GM21723 (cell line): ENCODE measurements at regions not wholly inside any gene's neighbourhood (a gene's known extent, or its start where the extent isn't known, plus 50 kb on each side); places are given as distances from the start of the nearest gene placed in this dataset.

Source experiments
- ATAC-seq: cut with Tn5 transposase; IDR thresholded peaks from one replicate; pipeline ENCODE4 v1.9.1; 2021; ENCODE audit warnings: mild to moderate bottlenecking, moderate library complexity; ENCODE audit not compliant: unreplicated experiment

DNA sequence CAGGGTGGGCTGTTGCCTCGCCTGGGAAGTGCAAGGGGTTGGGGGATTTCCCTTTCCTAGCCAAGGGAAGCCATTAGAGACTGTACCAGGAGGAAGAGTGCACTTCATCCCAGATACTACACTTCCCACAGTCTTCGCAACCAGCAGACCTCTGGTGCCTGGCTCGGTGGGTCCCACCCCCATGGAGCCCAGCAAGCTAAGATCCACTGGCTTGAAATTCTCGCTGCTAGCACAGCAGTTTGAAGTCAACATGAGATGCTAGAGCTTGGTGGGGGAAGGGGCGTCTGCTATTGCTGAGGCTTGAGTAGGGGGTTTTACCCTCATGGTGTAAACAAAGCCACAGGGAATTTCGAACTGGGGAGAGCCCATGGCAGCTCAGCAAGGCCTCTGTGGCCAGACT is 586.4 kb downstream of the HTR1A start:
- ATAC-seq, result no peak

DNA sequence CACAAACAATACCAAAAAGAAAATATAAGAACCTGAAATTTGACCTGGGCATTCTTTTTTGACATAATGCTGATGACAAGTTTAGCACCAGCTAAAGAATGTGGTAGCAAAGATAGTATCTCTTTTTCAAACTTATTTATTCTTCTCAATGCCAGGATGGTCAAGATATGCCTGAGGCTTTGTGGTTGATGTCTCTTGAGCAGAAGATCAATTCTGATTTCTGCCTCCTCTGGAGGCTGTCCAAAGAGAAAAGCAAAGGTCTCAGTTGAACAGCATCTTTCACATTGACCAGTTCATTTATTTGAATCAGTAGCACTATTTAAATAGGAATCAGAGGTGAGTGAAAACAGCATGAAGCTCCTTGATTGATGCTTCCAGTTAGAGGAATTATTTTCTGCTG is 588.2 kb downstream of the HTR1A start:
- no peak for ATAC-seq

DNA sequence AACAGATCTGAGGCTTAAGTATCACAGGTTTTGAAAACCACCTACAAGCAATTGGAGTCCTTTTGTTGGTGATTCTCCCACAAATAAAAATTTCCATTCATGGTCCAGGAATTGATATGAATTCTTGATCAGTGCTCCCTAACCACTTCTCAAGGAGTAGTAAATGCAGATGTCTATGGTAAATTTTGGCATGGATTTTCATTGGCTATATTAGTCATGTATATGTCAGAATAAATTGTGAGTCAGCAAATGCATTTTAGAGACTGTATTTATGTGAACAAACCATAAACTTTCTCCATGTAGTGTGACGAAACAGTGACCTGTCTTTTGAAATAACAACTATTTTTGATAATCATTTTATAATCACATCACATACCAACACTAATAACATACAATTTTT is 611.1 kb downstream of the HTR1A start:
- ATAC-seq, result no peak

DNA sequence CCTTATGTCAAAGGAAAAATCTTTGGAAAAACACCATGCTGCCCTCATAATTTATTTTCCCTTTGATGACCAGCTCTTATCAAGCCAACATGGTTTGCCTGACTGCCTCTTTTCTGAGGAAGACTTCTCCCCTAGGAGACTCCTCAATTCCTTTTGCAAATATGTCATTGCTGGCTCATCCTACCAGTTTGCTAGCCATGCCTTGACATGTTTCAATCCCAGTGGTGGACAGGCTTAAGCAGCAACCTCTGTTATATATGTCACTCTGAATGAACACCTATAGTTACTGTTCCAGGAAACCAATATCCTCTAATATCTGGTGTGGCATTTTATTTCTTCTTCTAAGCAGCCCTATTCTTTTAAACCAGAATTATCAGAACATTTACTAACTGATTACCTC is 615.8 kb downstream of the HTR1A start:
- ATAC-seq, result no peak

DNA sequence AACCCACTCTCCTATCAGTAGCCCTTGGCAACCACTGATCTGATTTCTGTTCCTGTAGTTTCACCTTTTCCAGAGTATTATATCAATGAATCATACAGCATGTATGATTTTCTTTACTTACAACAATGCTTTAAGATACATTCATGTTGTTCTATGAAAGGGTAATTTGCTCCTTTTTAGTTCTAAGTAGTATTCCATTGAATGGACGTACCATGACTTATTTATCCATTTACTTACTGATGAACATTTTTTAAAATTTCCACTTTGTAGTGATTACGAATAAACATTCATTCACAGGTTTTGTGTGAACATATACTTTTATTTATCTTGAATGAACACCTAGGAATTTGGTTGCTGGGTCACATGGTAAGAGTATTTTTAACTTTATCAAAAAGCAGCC is 620.8 kb downstream of the HTR1A start:
- ATAC-seq, result no peak

DNA sequence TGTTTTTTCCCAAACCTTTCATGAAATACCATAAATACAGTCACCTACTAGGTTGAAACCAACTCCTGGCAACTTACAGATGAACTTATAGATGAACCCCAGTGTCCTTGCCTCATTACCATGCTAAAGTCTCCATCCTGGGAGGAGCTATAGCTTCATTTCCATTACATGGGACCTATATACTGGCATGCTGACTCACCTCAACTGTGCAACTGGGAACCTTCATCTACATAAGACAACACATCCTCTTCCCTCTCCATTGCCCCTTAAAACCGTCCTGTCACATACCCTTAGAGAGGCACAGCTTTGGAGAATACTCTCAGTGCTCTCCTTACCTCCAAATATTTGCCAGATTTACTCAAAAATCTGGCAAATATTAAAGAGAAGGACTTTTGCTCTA is 638.3 kb downstream of the HTR1A start:
- ATAC-seq, result no peak

DNA sequence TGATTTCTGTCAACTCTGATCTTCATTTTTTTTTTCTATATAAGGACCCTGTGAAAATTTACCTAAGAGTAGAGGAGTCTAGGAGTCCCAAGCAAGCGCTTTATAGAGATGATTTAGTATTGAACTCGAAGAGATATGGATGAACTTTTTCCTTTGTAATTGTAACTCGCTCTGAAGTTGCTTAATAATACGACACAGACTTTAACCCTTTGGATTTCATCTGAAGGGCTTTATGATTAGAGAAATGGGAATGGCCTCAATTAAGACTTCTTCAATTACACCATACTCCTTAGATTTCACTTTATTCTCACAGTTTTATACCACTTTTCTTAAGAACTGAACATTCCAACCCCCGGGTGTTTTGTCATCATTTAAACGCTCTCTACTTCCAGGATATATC is 647.7 kb downstream of the HTR1A start:
- no peak for ATAC-seq

DNA sequence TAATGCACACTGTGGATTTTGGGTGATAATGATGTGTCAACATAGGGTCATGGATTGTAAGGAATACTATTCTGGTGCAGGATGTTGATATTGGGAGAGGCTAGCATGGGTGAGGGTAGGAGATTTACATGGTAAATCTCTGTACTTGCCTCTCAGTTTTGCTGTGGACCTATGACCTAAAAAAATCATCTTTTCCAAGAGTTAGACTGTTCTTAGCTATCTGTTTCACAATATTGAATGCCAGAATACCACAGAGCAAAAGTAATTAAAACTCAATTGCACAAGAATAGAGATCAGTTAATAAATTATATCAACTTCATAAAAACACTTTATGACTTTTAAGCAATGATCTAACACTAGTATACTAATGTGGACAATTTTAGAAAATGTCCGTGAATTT is 651.6 kb downstream of the HTR1A start:
- ATAC-seq, result no peak

DNA sequence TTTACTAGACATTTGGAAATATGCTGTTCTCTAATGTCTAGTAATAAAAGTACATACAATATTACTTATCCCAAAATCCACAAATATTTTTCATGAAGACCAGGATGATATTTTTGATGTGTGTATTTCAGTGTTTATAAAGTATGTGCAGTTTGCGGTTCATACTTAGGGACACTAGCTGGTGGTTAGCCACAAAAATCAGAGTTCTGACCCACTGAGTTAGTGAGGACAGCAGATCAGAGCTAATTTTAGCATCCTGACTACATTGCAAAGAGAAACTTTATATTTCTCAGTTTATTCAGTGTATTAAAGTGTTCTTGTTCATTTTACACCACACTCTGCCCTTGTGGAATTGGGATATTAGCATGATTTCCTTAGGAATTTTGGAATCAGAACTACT is 655.3 kb downstream of the HTR1A start:
- no peak for ATAC-seq

DNA sequence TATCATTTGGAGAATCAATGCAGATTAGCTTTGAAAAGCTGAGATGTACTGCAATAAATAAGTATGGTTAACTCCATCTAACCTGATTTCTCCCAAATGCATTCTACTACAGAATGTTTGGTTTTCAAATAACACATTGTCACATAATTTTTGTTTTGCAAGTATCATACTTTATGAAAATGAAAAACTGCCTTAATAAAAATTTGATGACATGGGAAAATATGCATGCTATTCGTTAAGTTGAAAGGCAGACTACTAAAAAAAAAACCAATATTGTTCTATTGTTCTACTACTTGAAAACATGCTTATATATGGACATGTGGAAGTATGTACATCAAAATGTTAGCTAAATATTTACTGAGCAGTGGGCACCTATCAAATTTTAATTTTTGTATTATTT is 668.9 kb downstream of the HTR1A start:
- no peak for ATAC-seq

DNA sequence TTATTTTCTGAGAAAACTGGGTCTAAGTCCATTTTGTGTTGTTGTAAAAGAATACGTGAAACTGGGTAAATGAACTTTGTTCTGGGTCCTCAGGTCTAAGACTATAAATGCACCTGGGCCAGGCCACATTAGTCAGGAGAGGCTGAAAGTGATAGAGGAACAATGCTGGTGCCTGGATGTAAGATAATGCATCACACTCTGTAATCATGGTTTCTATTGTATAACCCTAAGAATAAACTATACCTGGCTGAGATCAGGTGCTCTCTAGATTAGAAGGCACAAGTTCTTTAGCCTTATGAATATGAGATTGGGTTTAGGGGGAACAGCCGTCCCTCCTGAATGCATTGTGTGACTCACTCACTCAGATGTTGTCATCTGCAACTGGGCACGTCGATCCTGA is 675.5 kb downstream of the HTR1A start:
- no peak for ATAC-seq

DNA sequence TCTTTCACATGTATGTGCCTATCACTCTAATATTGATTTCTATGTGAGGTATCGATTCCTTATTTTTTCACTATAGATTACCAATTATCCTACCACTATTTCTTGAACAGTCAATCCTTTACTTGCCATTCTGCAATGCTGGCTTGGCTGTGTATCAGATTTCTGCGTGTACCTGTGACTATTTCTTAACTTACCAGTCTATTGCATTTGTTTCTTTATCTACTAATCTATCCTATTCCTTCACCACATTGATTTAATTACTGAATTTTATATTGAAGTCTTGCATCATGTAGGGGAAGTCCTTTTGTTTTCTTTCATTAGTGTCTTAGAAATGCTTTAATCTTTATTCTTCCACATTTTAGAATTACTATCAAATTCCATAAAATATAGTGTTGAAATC is 684.8 kb downstream of the LRRC70 start:
- no peak for ATAC-seq

DNA sequence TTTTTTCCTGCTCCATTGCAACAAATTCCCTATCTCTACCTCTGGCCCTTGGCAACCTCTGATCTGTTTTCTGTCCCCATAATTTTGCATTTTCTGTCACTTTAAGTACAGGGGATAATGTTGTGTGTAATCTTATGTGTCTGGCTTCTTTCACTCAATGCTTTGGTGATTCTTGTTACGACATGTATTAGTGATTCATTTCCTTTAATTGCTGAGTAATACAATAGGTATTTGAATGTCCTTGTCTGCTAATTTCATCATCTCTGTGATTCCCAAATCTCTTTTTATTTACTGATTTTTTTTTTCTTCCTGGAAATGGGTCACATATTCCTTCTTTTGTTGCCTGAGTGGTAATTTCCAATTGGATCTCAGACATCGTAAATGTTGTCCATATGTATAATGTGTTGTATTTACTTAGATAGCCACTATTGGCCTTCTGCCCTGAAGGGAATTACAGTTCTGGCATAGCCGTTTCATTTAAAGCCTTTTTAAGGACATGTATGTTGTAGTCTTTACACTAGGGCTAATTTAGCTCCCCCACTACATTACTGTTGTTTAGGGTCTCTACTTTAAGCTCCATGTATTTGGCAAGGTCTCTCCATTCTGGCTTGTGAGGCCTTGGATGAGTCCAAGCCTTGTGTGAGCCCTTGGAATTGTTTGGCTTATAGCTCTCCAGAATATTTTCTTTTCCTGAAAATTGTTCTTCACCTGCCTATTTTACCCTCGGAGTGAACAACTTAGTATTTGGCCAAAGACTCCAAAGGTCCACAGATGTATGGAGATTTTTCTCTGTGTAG is 683.8 kb downstream of the LRRC70 start:
- ATAC-seq, result no peak

DNA sequence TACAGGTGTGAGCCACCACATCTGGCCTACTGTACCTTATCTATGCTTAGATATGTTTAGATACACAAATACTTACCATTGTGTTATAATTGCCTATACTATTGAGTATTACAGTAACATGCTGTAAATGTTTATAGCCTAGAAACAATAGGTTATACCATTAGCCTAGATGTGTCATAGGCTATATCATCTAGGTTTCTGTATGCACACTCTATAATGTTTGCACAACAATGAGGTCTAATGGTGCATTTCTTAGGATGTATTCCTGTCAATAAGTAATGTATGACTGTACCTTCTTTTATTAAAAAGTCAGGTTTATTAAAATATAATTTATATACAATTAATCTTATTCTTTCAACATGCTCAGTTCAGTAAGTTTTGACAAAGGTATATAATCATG is 683.1 kb downstream of the LRRC70 start:
- ATAC-seq, result no peak

DNA sequence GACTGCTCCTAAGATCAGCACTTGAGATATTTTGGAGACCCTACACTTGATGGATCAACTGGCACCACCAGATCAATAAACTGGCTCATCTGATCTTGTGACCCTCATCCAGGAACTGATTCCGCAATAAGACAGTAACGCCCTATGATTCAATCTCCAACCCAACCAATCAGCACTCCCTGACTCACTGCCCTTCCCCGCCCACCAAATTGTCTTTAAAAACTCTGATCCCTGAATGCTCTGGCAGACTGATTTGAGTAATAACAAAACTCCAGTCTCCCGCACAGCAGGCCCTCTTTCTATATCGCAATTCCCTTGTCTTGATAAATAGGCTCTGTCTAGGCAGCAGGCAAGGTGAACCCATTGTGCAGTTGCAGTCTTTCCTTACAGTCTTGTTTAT is 677.0 kb downstream of the LRRC70 start:
- no peak for ATAC-seq

DNA sequence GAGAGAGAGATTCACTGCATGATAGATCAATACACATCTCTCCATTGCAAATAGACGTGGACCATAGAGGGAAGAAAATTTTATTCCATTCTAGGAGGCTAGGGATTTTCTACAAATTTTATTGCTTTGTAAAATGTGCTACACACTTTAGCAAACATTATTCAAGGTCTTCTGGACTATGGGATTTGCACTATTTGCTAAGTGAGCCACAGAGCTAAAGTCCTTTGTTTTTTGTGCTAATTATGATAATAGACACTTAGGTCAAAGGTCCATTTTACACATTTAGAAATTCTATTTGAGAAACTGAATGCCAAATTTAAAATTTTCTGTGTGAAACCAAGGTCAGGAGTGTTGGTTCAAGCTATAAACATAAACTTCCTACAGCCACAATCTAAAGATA is 672.3 kb downstream of the LRRC70 start:
- ATAC-seq, result no peak

DNA sequence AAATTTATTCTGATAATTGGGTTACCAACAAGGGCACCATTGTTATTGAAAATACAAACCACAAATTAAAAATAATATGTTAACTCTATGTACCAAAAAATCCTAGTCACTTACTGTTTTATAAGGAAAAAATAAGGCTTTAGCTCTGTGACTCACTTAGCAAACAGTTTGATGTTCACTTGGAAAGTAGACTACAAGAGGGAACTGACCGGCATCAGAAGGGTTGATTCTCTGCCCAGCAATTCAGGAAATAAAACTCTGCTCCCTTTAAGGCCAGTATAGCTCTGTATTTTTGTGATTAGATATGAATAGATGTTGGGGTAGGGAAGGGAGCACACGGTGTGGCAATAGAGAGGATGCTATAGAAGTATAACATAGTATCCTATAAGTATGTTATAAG is 671.3 kb downstream of the LRRC70 start:
- ATAC-seq, result no peak

DNA sequence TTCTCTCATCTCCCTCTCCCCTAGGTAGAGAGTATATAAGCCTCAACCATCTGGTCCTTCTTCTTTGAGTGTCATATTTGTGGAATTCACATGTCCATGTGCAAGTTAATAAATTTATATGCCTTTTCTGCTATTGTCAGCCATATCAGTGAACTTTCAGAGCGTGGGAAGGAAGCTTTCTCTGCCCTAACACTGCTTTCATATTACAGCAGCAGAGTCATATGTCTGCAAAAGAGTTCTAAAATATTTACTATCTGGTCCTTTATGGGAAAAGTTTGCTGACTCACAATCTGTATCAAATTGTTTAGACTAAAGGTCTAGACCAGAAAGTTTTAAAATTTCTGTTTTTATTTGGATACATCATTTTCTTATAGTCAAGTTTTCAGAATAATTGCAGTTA is 669.0 kb downstream of the LRRC70 start:
- no peak for ATAC-seq

DNA sequence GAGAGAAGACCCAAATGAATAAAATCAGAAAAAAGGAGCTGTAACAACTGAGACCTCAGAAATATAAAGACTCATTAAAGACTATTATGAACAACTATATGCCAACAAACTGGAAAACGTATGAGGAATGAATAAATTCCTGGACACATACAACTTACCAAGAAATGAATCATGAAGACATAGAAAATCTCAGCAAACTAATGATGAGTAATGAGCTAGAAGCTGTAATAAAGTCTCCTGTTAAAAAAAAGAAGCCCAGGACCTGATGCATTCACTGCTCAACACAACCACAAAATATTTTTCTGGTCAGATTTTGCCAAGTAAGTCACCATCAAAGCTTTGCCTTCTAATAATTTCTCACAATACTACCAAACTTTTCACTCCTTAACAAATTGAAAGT is 666.7 kb downstream of the LRRC70 start:
- ATAC-seq, result no peak

DNA sequence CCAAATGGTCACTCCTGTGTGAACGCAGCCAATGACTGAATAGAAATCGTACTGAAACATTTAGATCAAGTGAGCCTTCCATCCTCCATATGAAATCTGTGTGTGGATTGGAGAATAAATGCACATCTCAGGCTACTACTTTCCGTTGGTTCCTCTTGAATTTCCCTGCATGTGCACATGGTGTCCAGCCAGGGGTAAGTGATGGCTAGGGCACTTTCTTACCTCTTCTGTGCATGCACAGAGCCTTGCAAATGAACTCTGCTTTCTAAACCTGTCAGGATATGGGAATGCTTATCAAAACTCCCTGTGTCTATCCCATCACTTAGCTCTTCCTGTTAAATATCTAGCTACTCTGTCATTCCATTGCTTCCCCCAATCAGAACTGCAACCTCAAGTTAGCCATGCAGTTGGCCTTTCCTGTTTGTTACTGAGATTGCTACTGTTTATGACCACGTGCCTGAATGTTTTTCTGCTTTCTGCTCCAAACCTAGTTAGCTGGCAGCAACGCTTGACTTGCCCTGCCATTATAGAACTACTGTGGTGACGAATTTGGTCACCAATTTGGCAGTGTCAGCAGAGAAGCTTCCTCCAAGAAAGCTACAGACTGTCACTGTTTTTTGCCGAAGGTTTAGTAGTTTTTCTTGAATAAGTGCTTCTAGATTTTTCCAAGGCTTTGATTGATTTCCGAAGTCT is 661.6 kb downstream of the LRRC70 start:
- no peak for ATAC-seq

DNA sequence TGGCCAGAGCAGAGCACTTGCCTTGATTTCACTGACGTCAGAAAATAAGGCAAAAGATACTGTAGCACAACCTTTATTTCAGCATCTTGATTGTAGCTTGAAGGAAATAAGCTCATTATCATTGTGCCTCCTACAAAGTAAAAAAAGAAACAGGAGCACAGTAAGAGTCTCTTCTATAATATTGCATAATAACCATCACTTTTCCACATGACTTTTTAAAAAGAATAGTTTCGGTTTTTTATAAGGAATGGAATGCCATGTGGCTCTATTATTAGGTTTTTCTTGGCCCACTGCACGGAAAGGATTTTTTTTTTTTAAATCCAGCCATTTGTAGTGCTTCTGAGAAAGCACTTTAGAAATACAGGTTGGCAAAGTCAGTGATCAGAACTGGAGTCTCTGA is 655.3 kb downstream of the LRRC70 start:
- no peak for ATAC-seq

DNA sequence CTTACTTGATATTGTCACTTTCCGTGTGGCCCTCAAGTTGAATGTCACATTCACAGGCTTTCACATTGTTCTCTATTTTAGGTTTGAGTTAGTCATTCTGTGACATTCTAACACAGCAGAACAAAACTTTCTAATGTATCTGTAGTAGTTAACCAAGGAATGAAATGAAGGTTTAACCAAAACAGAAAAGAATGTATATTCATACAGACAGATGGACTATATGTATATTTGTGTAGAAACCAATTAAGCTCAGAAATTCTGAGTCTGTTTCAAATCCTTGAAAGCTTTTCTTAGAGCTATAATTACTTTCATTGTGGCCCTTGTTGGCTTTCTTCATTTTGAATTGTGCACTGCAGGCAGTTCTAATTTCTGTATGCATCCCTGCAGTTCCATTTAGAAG is 654.7 kb downstream of the LRRC70 start:
- ATAC-seq, result no peak

DNA sequence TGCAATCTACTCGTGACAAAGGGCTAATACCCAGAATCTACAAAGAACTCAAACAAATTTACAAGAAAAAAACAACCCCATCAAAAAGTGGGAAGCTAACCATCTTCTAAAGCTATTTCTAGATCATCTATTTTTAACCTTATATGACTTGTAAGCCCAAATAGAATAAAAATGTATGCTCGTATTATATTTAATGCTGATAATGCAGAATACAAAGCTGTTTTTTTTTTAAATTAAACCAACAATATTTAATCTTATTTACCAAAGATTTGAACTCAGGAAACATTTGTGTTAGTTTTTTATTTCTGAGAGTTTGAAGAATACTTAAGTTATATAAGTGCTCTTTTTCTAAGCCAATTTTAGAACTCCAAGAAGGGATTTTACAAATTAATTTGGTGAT is 652.1 kb downstream of the LRRC70 start:
- ATAC-seq, result no peak
